Lower lobe of right lung (tissue), 2 donors: ENCODE measurements at regions not wholly inside any gene's neighbourhood (a gene's known extent, or its start where the extent isn't known, plus 50 kb on each side); places are given as distances from the start of the nearest gene placed in this dataset.

Experiments used
- ATAC-seq, 2 donors: fragments of 200-7000 bp; cut with Tn5 transposase; one replicate each; pipeline ENCODE4 v1.9.1; 2020 to 2022; ENCODE audit warnings: mild to moderate bottlenecking in 2 of 2, moderate library complexity in 2 of 2
- DNase-seq: peaks from one replicate; pipeline ENCODE4 v3.0.0-alpha.2; 2020
- H3K27ac ChIP-seq: fragments of 200-600 bp; one replicate; pipeline ENCODE4 v1.8.0; 2022
- H3K27me3 ChIP-seq: fragments of 200-600 bp; one replicate; pipeline ENCODE4 v1.8.0; 2022; ENCODE audit warnings: low read depth
- H3K36me3 ChIP-seq: fragments of 200-600 bp; one replicate; pipeline ENCODE4 v1.8.0; 2022; ENCODE audit warnings: mild to moderate bottlenecking
- H3K4me1 ChIP-seq: fragments of 200-600 bp; one replicate; pipeline ENCODE4 v1.8.0; 2022
- H3K4me3 ChIP-seq: fragments of 200-600 bp; one replicate; pipeline ENCODE4 v1.8.0; 2022; ENCODE audit warnings: mild to moderate bottlenecking
- H3K9me3 ChIP-seq: fragments of 200-600 bp; one replicate; pipeline ENCODE4 v1.8.0; 2022
- CTCF ChIP-seq: fragments of 200-600 bp; IDR thresholded peaks from one replicate; pipeline ENCODE4 v1.8.0; 2022; ENCODE audit warnings: antibody characterized with exemption, mild to moderate bottlenecking
- intact Hi-C: fragments of 100-400 bp; cut with DNase I; formaldehyde crosslinking; loops from one replicate; pipeline ENCODE4 v1.11.0; 2022
- donor health status: DM: no; HTN: yes; CAD: no; lungs with severe emphysema.

GRCh38 chr3:83902787-83903533, 1055.8 kb upstream of the CADM2 start:
- no peaks in the 10 kb centered on the region for H3K9me3 ChIP-seq
- no peak for TF ChIP-seq CTCF
- no peaks in the 10 kb centered on the region for H3K36me3 ChIP-seq
- no peak overlapping the region for H3K27ac ChIP-seq
- no peaks in the 10 kb centered on the region for H3K27me3 ChIP-seq
- H3K4me1 ChIP-seq, result no peaks in the 10 kb centered on the region
- intact Hi-C loops, result no loop called here
- no peak overlapping the region for H3K4me3 ChIP-seq
- no peak for ATAC-seq
- DNase-seq, result no peak

GRCh38 chr3:83913381-83913780, 1045.4 kb upstream of the CADM2 start:
- Histone ChIP-seq H3K4me3 (no peak overlapping the region), H3K4me1 (no peaks in the 10 kb centered on the region), H3K36me3 (no peaks in the 10 kb centered on the region), H3K9me3 (no peaks in the 10 kb centered on the region), H3K27me3 (no peaks in the 10 kb centered on the region), H3K27ac (no peak overlapping the region)
- intact Hi-C loops, result no loop called here
- DNase-seq (no peak), ATAC-seq (no peak)
- TF ChIP-seq CTCF, result no peak

GRCh38 chr3:83926291-83926690, 1032.5 kb upstream of the CADM2 start:
- H3K27me3 ChIP-seq, result no peaks in the 10 kb centered on the region
- ATAC-seq (no peak), DNase-seq (no peak)
- H3K4me1 ChIP-seq, result no peaks in the 10 kb centered on the region
- H3K36me3 ChIP-seq, result no peaks in the 10 kb centered on the region
- H3K9me3 ChIP-seq, result peaks cover 29% of the 10 kb centered on the region
- no peak overlapping the region for H3K4me3 ChIP-seq
- no peak for TF ChIP-seq CTCF
- intact Hi-C loops, result no loop called here
- H3K27ac ChIP-seq, result no peak overlapping the region

GRCh38 chr3:83928391-83928790, 1030.4 kb upstream of the CADM2 start:
- H3K4me3 ChIP-seq, result no peak overlapping the region
- DNase-seq (no peak), ATAC-seq (no peak)
- TF ChIP-seq CTCF, result no peak
- no peaks in the 10 kb centered on the region for H3K4me1 ChIP-seq
- intact Hi-C loops, result no loop called here
- H3K27ac ChIP-seq, result no peak overlapping the region
- H3K9me3 ChIP-seq, result peaks cover 29% of the 10 kb centered on the region
- H3K27me3 ChIP-seq, result no peaks in the 10 kb centered on the region
- no peaks in the 10 kb centered on the region for H3K36me3 ChIP-seq

- Histone ChIP-seq H3K9me3 (peaks cover 29% of the 10 kb centered on the region), H3K27ac (no peak overlapping the region), H3K36me3 (no peaks in the 10 kb centered on the region), H3K4me3 (no peak overlapping the region), H3K27me3 (no peaks in the 10 kb centered on the region), H3K4me1 (no peaks in the 10 kb centered on the region)
- intact Hi-C loops, result no loop called here
- TF ChIP-seq CTCF, result no peak
- DNase-seq (no peak), ATAC-seq (no peak)
Measured at GRCh38 chr3:83928903-83929302, 1029.9 kb upstream of the CADM2 start.
